Activated naive CD8-positive, alpha-beta T cell treated with anti-CD3 and anti-CD28 coated beads, Interleukin-2, amount 50 U/mL, for 24 hours (primary cell): ENCODE measurements at regions not wholly inside any gene's neighbourhood (a gene's known extent, or its start where the extent isn't known, plus 50 kb on each side); places are given as distances from the start of the nearest gene placed in this dataset.

Experiments used
- ATAC-seq: fragments of 150-1000 bp; cut with Tn5 transposase; one replicate; pipeline ENCODE4 v1.10.0; 2021
- DNase-seq: peaks from one replicate; pipeline ENCODE4 v3.0.0; 2021
- H3K27ac Mint-ChIP-seq: one replicate; pipeline ENCODE4 v1.8.0; 2021; ENCODE audit warnings: mild to moderate bottlenecking, mixed read lengths
- H3K27me3 Mint-ChIP-seq: one replicate; pipeline ENCODE4 v1.8.0; 2021; ENCODE audit warnings: mixed read lengths
- H3K36me3 Mint-ChIP-seq: one replicate; pipeline ENCODE4 v1.8.0; 2021; ENCODE audit warnings: low read depth, mixed read lengths
- H3K4me1 Mint-ChIP-seq: one replicate; pipeline ENCODE4 v1.8.0; 2021; ENCODE audit warnings: mixed read lengths
- H3K4me3 Mint-ChIP-seq: one replicate; pipeline ENCODE4 v1.8.0; 2021; ENCODE audit warnings: mild to moderate bottlenecking, moderate library complexity, mixed read lengths
- H3K9me3 Mint-ChIP-seq: one replicate; pipeline ENCODE4 v1.8.0; 2021; ENCODE audit warnings: mixed read lengths

- Mint-ChIP-seq H3K4me3 (no peak overlapping the region), H3K27me3 (peaks cover 10% of the 10 kb centered on the region), H3K4me1 (peaks cover 17% of the 10 kb centered on the region), H3K9me3 (no peaks in the 10 kb centered on the region), H3K27ac (no peak overlapping the region), H3K36me3 (no peaks in the 10 kb centered on the region)
- DNase-seq (no peak), ATAC-seq (no peak)
Observed at GRCh38 chr11:45096636-45097035, 49.8 kb upstream of the PRDM11 start.
